ENCODE measurements at regions not wholly inside any gene's neighbourhood (a gene's known extent, or its start where the extent isn't known, plus 50 kb on each side); places are given as distances from the start of the nearest gene placed in this dataset.
"Not testable (repeated sequence)": the region's sequence is repeated elsewhere in the genome, so short reads cannot be mapped to it uniquely, and the experiment has no call there.

GRCh38 chr12:23368590-23368989 lies 580.9 kb downstream of the SOX5 start:
- intact Hi-C loops (cut with DNase I), result no loop called here
- Histone ChIP-seq H3K4me1 (no peaks in the 10 kb centered on the region), H3K27ac (no peak overlapping the region), H3K36me3 (no peaks in the 10 kb centered on the region), H3K9me3 (peaks cover 0 to 10% of the 10 kb centered on the region in 2 donors), H3K4me3 (no peak overlapping the region), H3K27me3 (no peaks in the 10 kb centered on the region)
- no peak for TF ChIP-seq CTCF (IDR thresholded peaks at IDR 0.05)
- DNase-seq (no peak), ATAC-seq (no peak)

GRCh38 chr12:23375621-23376020 lies 573.8 kb downstream of the SOX5 start:
- intact Hi-C loops (cut with DNase I), result no loop called here
- H3K4me1 ChIP-seq, result no peaks in the 10 kb centered on the region
- peaks cover 0 to 53% of the 10 kb centered on the region in 2 donors for H3K9me3 ChIP-seq
- DNase-seq, result no peak
- no peaks in the 10 kb centered on the region for H3K27me3 ChIP-seq
- no peak for ATAC-seq
- H3K36me3 ChIP-seq, result no peaks in the 10 kb centered on the region
- no peak overlapping the region for H3K4me3 ChIP-seq
- no peak overlapping the region for H3K27ac ChIP-seq
- TF ChIP-seq CTCF (IDR thresholded peaks at IDR 0.05), result no peak

GRCh38 chr12:23376238-23376637 lies 573.2 kb downstream of the SOX5 start:
- peaks cover 0 to 53% of the 10 kb centered on the region in 2 donors for H3K9me3 ChIP-seq
- no peaks in the 10 kb centered on the region for H3K4me1 ChIP-seq
- no peaks in the 10 kb centered on the region for H3K27me3 ChIP-seq
- TF ChIP-seq CTCF (IDR thresholded peaks at IDR 0.05), result no peak
- no peak overlapping the region for H3K4me3 ChIP-seq
- DNase-seq (no peak), ATAC-seq (peak; percentile 25)
- H3K27ac ChIP-seq, result no peak overlapping the region
- H3K36me3 ChIP-seq, result no peaks in the 10 kb centered on the region
- intact Hi-C loops (cut with DNase I), result no loop called here

GRCh38 chr12:23380419-23381100 lies 568.9 kb downstream of the SOX5 start:
- ATAC-seq, result no peak
- H3K36me3 ChIP-seq, result no peaks in the 10 kb centered on the region
- intact Hi-C loops (cut with DNase I), result no loop called here

GRCh38 chr12:23388898-23389297 lies 560.6 kb downstream of the SOX5 start:
- ATAC-seq; H3K9me3 ChIP-seq; H3K4me1 ChIP-seq; H3K4me3 ChIP-seq; H3K36me3 ChIP-seq; H3K27ac ChIP-seq; H3K27me3 ChIP-seq; intact Hi-C loops (cut with DNase I): not testable (repeated sequence)
- peak in 1 of 4 donors; percentile 20 for DNase-seq

More at GRCh38 chr12:23380419-23381100, 568.9 kb downstream of the SOX5 start:
- Histone ChIP-seq H3K27ac (no peak overlapping the region), H3K4me1 (no peaks in the 10 kb centered on the region), H3K27me3 (no peaks in the 10 kb centered on the region), H3K9me3 (peaks cover 0 to 46% of the 10 kb centered on the region in 2 donors), H3K4me3 (no peak overlapping the region)
- no peak for TF ChIP-seq CTCF (IDR thresholded peaks at IDR 0.05)
- no peak for DNase-seq

- intact Hi-C loops (cut with DNase I); ATAC-seq; DNase-seq: not testable (repeated sequence)
These were observed 560.2 kb downstream of the SOX5 start for GRCh38 chr12:23389315-23389714.

More at GRCh38 chr12:23389315-23389714, 560.2 kb downstream of the SOX5 start:
- not testable (repeated sequence) for H3K4me3 ChIP-seq, H3K27ac ChIP-seq, H3K9me3 ChIP-seq, H3K4me1 ChIP-seq, H3K27me3 ChIP-seq, H3K36me3 ChIP-seq

Measured in left lung (tissue), 4 donors.